ENCODE measurements at regions not wholly inside any gene's neighbourhood (a gene's known extent, or its start where the extent isn't known, plus 50 kb on each side); places are given as distances from the start of the nearest gene placed in this dataset.

DNA sequence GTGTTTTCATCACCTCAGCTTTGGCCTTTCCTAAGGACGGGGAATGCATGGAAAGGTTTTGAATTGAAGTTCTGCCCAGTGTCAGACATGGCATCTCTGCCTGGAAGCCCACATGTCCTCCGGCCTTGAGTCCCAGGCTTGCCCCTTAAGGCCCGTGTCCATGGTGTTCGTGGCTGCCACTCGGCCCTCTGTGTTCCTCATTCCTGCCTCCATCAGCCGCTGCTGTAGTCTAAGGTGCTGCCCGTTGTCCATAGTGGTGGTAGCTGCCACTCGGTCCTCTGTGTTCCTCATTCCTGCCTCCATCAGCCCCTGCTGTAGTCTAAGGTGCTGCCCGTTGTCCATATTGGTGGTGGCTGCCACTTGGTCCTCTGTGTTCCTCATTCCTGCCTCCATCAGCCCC, 180.7 kb upstream of the SHH start:
- TF ChIP-seq EP300 (IDR thresholded peaks at IDR 0.05) = no peak
- no peak for TF ChIP-seq POLR2A (IDR thresholded peaks at IDR 0.05)
- TF ChIP-seq, protein P1, sequence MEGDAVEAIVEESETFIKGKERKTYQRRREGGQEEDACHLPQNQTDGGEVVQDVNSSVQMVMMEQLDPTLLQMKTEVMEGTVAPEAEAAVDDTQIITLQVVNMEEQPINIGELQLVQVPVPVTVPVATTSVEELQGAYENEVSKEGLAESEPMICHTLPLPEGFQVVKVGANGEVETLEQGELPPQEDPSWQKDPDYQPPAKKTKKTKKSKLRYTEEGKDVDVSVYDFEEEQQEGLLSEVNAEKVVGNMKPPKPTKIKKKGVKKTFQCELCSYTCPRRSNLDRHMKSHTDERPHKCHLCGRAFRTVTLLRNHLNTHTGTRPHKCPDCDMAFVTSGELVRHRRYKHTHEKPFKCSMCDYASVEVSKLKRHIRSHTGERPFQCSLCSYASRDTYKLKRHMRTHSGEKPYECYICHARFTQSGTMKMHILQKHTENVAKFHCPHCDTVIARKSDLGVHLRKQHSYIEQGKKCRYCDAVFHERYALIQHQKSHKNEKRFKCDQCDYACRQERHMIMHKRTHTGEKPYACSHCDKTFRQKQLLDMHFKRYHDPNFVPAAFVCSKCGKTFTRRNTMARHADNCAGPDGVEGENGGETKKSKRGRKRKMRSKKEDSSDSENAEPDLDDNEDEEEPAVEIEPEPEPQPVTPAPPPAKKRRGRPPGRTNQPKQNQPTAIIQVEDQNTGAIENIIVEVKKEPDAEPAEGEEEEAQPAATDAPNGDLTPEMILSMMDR (IDR thresholded peaks at IDR 0.05) = no peak
- Histone ChIP-seq H3K4me3 (no peak overlapping the region), H3K4me1 (ENCODE audit: insufficient read depth) (no peaks in the 10 kb centered on the region), H3K27ac (no peak overlapping the region), H3K27me3 (no peaks in the 10 kb centered on the region), H3K36me3 (no peaks in the 10 kb centered on the region), H3K9me3 (no peaks in the 10 kb centered on the region)
- DNase-seq = no peak
- WGBS, 3 donors = 87 to 88% (median 87%) methylated on average over 9 of the region's 9 CpGs
- intact Hi-C loops (cut with DNase I) = no loop called here

DNA sequence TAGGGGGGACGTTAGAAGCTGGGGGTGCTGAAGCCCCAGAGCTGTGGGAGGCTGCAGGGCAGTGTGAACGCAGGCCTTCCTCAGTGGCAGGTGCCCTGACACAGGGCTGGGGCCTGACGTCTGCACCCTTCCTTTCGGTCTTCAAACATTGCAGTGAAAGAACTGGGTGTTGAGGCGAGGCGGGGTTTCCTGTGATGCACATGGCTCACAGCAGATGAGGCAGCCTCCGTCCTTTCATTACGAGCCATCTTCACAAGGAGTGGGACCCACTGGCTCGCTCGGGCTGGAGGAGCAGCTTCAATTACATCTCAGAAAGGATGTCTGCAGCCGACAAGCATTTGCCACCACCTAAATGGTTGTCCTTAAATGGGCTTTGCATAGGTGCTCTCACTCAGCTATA, 180.3 kb upstream of the SHH start:
- Histone ChIP-seq H3K27me3 (no peaks in the 10 kb centered on the region), H3K4me3 (no peak overlapping the region), H3K4me1 (ENCODE audit: insufficient read depth) (no peaks in the 10 kb centered on the region), H3K36me3 (no peaks in the 10 kb centered on the region), H3K9me3 (no peaks in the 10 kb centered on the region), H3K27ac (no peak overlapping the region)
- no peak for TF ChIP-seq POLR2A (IDR thresholded peaks at IDR 0.05)
- TF ChIP-seq, protein P1 (IDR thresholded peaks at IDR 0.05) = no peak
- no peak for TF ChIP-seq EP300 (IDR thresholded peaks at IDR 0.05)
- intact Hi-C loops (cut with DNase I) = no loop called here
- WGBS, 3 donors = 87 to 92% (median 87%) methylated on average over 11 of the region's 11 CpGs
- no peak for DNase-seq

DNA sequence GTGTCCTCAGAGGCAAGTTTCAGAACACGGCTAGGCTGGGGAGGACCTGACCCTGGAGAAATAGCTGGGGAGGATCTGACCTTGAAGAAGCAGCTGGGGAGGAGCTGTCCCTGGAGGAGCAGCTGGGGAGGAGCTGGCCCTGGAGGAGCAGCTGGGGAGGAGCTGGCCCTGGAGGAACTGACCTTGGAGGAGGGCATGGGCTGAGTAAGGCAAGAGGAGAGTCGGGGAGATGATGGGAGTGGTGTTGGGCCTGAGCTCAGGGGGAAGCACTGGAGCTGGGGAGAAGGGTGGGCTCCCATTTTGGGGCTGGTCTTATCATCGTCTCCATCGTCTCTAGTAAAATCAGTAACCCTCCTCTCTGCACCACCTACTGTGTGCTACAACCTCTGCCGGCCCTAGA, 179.8 kb upstream of the SHH start:
- WGBS, 3 donors = 53 to 68% (median 54%) methylated on average over 5 of the region's 5 CpGs
- TF ChIP-seq, protein P1 (IDR thresholded peaks at IDR 0.05) = no peak
- TF ChIP-seq POLR2A (IDR thresholded peaks at IDR 0.05) (no peak), EP300 (IDR thresholded peaks at IDR 0.05) (no peak)
- no peak for DNase-seq
- no peak overlapping the region for H3K4me3 ChIP-seq
- H3K36me3 ChIP-seq = no peaks in the 10 kb centered on the region
- no peaks in the 10 kb centered on the region for H3K9me3 ChIP-seq
- intact Hi-C loops (cut with DNase I) = no loop called here
- no peaks in the 10 kb centered on the region for H3K27me3 ChIP-seq
- H3K4me1 ChIP-seq (ENCODE audit: insufficient read depth) = no peaks in the 10 kb centered on the region
- H3K27ac ChIP-seq = no peak overlapping the region

GRCh38 chr7:155991470-155991869, 179.2 kb upstream of the SHH start:
- H3K9me3 ChIP-seq = no peaks in the 10 kb centered on the region
- TF ChIP-seq EP300 (IDR thresholded peaks at IDR 0.05) (no peak), POLR2A (IDR thresholded peaks at IDR 0.05) (no peak)
- H3K27me3 ChIP-seq = no peaks in the 10 kb centered on the region
- DNase-seq = no peak
- no peaks in the 10 kb centered on the region for H3K4me1 ChIP-seq (ENCODE audit: insufficient read depth)
- no peak overlapping the region for H3K27ac ChIP-seq
- no peak overlapping the region for H3K4me3 ChIP-seq
- intact Hi-C loops (cut with DNase I) = no loop called here
- whole genome bisulfite sequencing, 3 donors = 59 to 73% (median 60%) methylated on average over 5 of the region's 5 CpGs
- no peaks in the 10 kb centered on the region for H3K36me3 ChIP-seq

- Histone ChIP-seq H3K36me3 (no peaks in the 10 kb centered on the region), H3K27ac (no peak overlapping the region), H3K4me1 (ENCODE audit: insufficient read depth) (no peaks in the 10 kb centered on the region), H3K27me3 (no peaks in the 10 kb centered on the region), H3K9me3 (no peaks in the 10 kb centered on the region), H3K4me3 (no peak overlapping the region)
- no peak for DNase-seq
- intact Hi-C loops (cut with DNase I) = no loop called here
- 75 to 85% (median 79%) methylated on average over 6 of the region's 6 CpGs for WGBS, 3 donors
- TF ChIP-seq POLR2A (IDR thresholded peaks at IDR 0.05) (no peak), EP300 (IDR thresholded peaks at IDR 0.05) (no peak)
- TF ChIP-seq, protein P1 (IDR thresholded peaks at IDR 0.05) = no peak
Observed at GRCh38 chr7:155988416-155988815, 176.2 kb upstream of the SHH start.

Measured in ovary (tissue), 7 donors.